HS-5 (cell line): ENCODE measurements at regions not wholly inside any gene's neighbourhood (a gene's known extent, or its start where the extent isn't known, plus 50 kb on each side); places are given as distances from the start of the nearest gene placed in this dataset.

Source experiments
- DNase-seq: peaks from one replicate; pipeline ENCODE4 v3.0.0-alpha.2; 2012; ENCODE audit warnings: low read depth

GRCh38 chr1:177786176-177786745 lies 183.6 kb downstream of the SEC16B start:
- DNase-seq = no peak

DNA sequence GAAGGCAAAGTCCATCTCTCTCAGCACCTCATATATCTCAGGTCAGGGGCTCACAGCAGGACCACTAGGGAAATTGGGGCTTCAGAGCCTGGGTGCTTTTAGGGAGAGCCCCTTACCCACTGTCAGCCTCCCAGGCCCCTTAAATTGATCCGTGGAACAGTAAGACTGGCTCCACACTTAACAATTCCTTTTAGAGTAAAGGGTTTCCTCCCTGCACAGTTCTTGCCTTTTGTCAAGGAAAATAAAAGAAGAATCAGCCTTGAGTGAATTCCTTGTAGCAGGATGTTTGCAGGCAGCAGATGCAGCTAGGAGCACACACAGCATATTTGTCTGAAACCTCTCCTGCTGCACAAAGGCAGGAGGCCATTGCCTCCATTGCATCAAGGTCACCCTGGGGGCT lies 184.9 kb downstream of the SEC16B start:
- DNase-seq = no peak

- no peak for DNase-seq
These were observed 185.4 kb downstream of the SEC16B start for GRCh38 chr1:177784409-177784808.

GRCh38 chr1:177783051-177783450 lies 186.8 kb downstream of the SEC16B start:
- no peak for DNase-seq

- DNase-seq = peak; percentile 46
These were observed 189.7 kb downstream of the SEC16B start for GRCh38 chr1:177780096-177780700.

GRCh38 chr1:177779166-177779965 lies 190.5 kb downstream of the SEC16B start:
- DNase-seq = no peak

- DNase-seq = no peak
These were observed 193.9 kb downstream of the SEC16B start for GRCh38 chr1:177775924-177776323.

GRCh38 chr1:177772386-177772960 lies 197.4 kb downstream of the SEC16B start:
- DNase-seq = no peak

- no peak for DNase-seq
These were observed 198.2 kb downstream of the SEC16B start for GRCh38 chr1:177771688-177772087.

DNA sequence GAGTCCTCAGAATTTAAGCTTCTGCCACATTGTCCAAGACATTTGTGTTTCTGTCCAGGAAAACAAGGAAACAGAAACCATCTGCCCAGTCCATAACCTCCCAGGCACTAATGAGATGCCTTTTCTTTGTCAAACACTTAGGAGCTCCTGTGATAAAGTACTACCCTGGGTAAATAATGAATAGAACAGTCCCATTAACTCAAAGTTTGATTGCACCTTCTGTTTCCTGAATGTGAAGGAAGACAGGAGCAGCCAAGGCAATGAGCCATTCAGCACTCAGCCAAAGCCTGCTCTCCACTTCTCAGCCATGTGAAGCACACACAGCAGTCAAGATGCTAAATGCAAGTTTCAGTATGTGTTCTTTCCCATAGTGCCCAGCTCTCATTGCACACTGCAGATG lies 199.8 kb downstream of the SEC16B start:
- DNase-seq = no peak

- no peak for DNase-seq
These were observed 213.9 kb downstream of the SEC16B start for GRCh38 chr1:177755851-177756560.

GRCh38 chr1:177754603-177755002 lies 215.3 kb downstream of the SEC16B start:
- DNase-seq = no peak

- no peak for DNase-seq
These were observed 216.2 kb downstream of the SEC16B start for GRCh38 chr1:177753655-177754054.

- no peak for DNase-seq
These were observed 221.6 kb downstream of the SEC16B start for GRCh38 chr1:177748080-177748801.

- DNase-seq = no peak
These were observed 223.7 kb downstream of the SEC16B start for GRCh38 chr1:177746155-177746554.

- DNase-seq = no peak
These were observed 225.0 kb downstream of the SEC16B start for GRCh38 chr1:177744906-177745305.

DNA sequence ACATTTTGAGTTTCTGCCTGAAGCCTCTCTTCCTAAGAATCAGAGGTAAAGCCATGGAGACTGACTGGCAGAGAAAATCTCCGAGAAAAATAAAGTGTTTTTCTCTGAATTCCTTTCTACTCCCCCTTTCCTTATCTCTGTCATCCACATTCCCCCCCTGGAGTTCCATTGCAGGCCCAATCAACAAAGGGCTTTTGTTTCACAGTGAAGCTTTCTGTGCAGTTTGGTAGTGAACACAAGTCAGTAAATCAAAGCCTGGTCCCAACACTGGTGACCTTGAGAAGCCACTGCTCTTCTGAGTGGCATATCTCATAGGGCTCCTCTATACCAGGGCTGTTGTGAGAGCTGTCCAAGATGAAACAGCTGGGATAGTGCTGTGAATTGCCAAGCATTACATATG lies 228.4 kb downstream of the SEC16B start:
- DNase-seq = no peak

DNA sequence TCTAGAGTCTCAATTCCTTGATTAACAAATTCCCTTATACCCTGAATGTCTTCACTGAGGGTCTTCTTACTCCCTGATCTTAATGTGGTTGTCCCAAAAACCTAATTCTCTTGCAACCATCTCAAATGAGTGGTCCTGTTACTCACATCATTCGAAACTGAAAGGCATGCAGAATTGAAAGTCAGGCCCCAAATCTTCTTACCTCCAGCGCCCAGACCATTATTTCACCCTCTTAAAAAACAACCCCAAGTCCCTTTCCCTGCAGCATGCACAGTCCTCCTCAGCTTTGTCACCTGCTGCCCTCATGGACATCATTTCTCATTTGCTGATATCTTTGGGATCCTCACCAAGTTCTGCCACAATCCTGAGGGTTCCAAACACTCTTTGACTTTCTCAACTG lies 230.1 kb downstream of the SEC16B start:
- DNase-seq = no peak

GRCh38 chr1:177737456-177737855 lies 232.4 kb downstream of the SEC16B start:
- DNase-seq = no peak

- DNase-seq = no peak
These were observed 237.7 kb downstream of the SEC16B start for GRCh38 chr1:177732178-177732577.

GRCh38 chr1:177729646-177730045 lies 240.2 kb downstream of the SEC16B start:
- no peak for DNase-seq

GRCh38 chr1:177723533-177723932 lies 246.3 kb downstream of the SEC16B start:
- no peak for DNase-seq
